ENCODE measurements at regions not wholly inside any gene's neighbourhood (a gene's known extent, or its start where the extent isn't known, plus 50 kb on each side); places are given as distances from the start of the nearest gene placed in this dataset.

DNA sequence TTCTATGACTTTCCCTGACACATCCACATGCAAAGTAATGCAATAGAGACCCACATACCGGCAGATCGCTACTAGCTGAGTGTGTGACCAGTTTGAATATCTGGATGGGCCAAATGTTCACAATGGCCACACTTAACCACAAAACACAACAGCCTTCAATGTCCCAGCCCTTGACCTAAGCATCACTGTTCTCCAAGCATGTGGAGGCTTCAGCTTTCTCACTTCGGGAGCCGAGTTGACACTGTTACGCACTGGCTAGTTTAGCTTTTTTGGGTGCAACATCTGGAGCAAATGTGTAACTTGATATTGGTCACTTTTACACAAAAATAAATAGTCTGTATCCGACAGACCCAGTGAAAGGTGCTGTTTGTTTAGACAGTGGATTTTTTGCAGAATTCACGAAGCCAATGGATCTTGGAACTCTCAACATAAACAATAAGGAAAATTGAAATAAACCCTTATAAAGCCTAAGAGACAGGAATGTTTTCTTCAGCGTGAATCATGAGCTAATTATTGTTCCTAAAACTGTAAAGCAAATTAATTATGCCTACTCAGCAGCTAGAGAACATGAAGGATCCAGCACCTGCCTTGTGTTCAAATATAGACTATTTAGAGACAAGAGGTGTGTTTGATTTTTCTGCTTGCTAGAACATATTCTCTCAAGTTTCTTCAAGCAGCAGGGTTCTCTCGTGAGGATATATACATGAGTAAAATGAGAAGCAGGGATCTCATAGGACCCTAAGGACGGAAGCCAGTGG is 117.6 kb upstream of the JCAD start:
- H2BK5ac ChIP-seq (ENCODE audit: insufficient read length, low read length) = no peak overlapping the region
- Mint-ChIP-seq H3K27me3 (ENCODE audit: low read depth) (no peaks in the 10 kb centered on the region), H3K36me3 (ENCODE audit: insufficient read depth in 1 of 3, low read depth in 3 of 3) (no peaks in the 10 kb centered on the region), H3K9me3 (no peaks in the 10 kb centered on the region), H3K4me1 (no peaks in the 10 kb centered on the region), H3K27ac (no peak overlapping the region), H3K4me3 (no peak overlapping the region)
- H3K9ac ChIP-seq (ENCODE audit: extremely low read depth, insufficient read length, low read length) = no peak overlapping the region
- no peak overlapping the region for H4K91ac ChIP-seq (ENCODE audit: insufficient read length, low read depth, low read length)
- H2BK120ac ChIP-seq (ENCODE audit: low read depth, low read length, poor library complexity, severe bottlenecking) = no peak overlapping the region
- H4K20me1 ChIP-seq (ENCODE audit: control insufficient read depth, insufficient read depth, insufficient read length) = no peaks in the 10 kb centered on the region
- no peak overlapping the region for H2AK5ac ChIP-seq (ENCODE audit: insufficient read length, low read length)
- H3K4me2 ChIP-seq (ENCODE audit: insufficient read depth, insufficient read length, low read length) = no peak overlapping the region
- H3K27ac ChIP-seq (ENCODE audit: insufficient read length, low read depth, low read length) = no peak overlapping the region
- H4K5ac ChIP-seq (ENCODE audit: insufficient read length, low read depth, low read length) = no peak overlapping the region
- no CpG with 5 or more reads among the region's 10 CpGs for WGBS (ENCODE audit: extremely low coverage, insufficient read length, low lambda C conversion rate)
- no peak overlapping the region for H2BK15ac ChIP-seq (ENCODE audit: low read depth, low read length)
- H3K14ac ChIP-seq (ENCODE audit: insufficient read depth, low read length) = no peak overlapping the region
- H3K79me1 ChIP-seq (ENCODE audit: insufficient read depth, low read depth, low read length, poor library complexity, severe bottlenecking) = no peaks in the 10 kb centered on the region
- H3T11ph ChIP-seq (ENCODE audit: low read length) = no peak overlapping the region
- H3K9me3 ChIP-seq (ENCODE audit: control insufficient read depth, low read depth, low read length) = no peaks in the 10 kb centered on the region
- H2BK20ac ChIP-seq (ENCODE audit: low read depth, low read length, poor library complexity, severe bottlenecking) = no peak overlapping the region
- H3K27me3 ChIP-seq (ENCODE audit: insufficient read depth, low read length) = no peaks in the 10 kb centered on the region
- no peak overlapping the region for H3K18ac ChIP-seq (ENCODE audit: insufficient read length, low read depth, low read length)
- H3K56ac ChIP-seq (ENCODE audit: insufficient read length, low read depth, low read length) = no peak overlapping the region
- no peak overlapping the region for H4K8ac ChIP-seq (replicated peaks; ENCODE audit: insufficient read length, low read depth, low read length)
- H3K4me1 ChIP-seq (ENCODE audit: insufficient read depth, low read length) = no peaks in the 10 kb centered on the region
- H2AFZ ChIP-seq (ENCODE audit: low read length) = no peak overlapping the region
- no peak for DNase-seq
- no peak overlapping the region for H2BK12ac ChIP-seq (ENCODE audit: insufficient read length, low read depth, low read length)
- H3K23me2 ChIP-seq (ENCODE audit: insufficient read length, low read depth, low read length, poor library complexity, severe bottlenecking) = no peaks in the 10 kb centered on the region
- no peak overlapping the region for H3K23ac ChIP-seq (ENCODE audit: insufficient read length, low read depth, low read length)
- H3K79me2 ChIP-seq (ENCODE audit: insufficient read depth, low read length) = no peaks in the 10 kb centered on the region
- TF ChIP-seq, protein P1, sequence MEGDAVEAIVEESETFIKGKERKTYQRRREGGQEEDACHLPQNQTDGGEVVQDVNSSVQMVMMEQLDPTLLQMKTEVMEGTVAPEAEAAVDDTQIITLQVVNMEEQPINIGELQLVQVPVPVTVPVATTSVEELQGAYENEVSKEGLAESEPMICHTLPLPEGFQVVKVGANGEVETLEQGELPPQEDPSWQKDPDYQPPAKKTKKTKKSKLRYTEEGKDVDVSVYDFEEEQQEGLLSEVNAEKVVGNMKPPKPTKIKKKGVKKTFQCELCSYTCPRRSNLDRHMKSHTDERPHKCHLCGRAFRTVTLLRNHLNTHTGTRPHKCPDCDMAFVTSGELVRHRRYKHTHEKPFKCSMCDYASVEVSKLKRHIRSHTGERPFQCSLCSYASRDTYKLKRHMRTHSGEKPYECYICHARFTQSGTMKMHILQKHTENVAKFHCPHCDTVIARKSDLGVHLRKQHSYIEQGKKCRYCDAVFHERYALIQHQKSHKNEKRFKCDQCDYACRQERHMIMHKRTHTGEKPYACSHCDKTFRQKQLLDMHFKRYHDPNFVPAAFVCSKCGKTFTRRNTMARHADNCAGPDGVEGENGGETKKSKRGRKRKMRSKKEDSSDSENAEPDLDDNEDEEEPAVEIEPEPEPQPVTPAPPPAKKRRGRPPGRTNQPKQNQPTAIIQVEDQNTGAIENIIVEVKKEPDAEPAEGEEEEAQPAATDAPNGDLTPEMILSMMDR (conservative IDR thresholded peaks at IDR 0.05) = no peak
- no peak overlapping the region for H3K4ac ChIP-seq (ENCODE audit: low read depth, low read length)
